HG02763 (cell line): ENCODE measurements at regions not wholly inside any gene's neighbourhood (a gene's known extent, or its start where the extent isn't known, plus 50 kb on each side); places are given as distances from the start of the nearest gene placed in this dataset.

Source experiments
- ATAC-seq: cut with Tn5 transposase; IDR thresholded peaks from one replicate; pipeline ENCODE4 v1.9.1; 2021; ENCODE audit warnings: mild to moderate bottlenecking, moderate library complexity; ENCODE audit not compliant: unreplicated experiment

DNA sequence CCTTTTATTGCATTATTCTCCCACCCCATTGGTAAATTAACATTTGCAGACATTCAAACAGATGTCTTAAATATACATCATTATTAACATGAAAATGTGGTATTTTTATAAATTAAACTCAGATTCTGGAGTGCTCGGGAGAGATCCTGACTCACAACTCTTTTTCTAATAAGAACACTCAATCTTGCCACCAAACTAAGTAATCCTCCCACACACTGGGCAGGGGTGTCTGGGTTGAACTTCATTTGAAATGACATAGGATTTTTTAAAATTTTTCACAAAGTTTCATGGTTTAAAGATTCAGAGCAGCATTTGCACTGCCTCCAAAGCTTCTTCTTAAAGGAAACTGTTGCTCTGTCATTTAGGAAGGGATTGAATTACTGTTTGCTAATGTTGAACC lies 754.3 kb downstream of the MECOM start:
- no peak for ATAC-seq

DNA sequence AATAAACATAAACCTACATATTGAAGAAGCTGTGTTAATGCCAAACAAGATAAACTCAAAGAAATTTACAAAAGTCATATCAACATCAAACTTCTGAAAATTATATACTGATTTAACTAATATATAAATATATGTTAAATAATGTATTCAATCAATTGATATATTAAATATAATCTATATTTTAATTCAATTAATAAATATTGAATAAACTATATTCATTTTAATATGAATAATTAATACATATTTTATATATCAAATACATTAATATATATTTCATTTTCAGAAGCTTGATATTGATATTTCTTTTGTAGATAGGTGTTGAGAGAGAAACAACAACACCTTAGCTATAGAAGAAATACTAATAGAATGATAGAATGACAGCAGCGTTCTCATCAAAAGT lies 768.1 kb downstream of the MECOM start:
- no peak for ATAC-seq

DNA sequence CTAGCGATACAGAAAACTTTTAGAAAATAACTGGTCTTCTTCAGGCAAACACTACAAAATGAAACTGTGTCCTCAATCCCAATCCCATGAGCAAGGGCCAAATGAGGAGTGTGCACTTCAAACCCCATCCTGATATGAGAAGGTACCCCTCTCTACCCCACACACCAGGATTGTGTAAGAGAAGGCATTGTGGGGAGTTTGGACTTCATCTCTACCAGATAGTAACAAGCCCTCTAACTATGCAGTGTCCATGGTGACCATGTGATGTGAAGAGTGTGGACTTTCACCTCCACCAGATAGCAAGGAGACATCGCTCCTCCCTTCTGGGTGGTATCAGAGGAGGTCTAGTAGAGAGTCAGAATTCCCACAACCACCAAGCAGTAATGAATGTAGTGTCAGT lies 769.3 kb downstream of the MECOM start:
- no peak for ATAC-seq

DNA sequence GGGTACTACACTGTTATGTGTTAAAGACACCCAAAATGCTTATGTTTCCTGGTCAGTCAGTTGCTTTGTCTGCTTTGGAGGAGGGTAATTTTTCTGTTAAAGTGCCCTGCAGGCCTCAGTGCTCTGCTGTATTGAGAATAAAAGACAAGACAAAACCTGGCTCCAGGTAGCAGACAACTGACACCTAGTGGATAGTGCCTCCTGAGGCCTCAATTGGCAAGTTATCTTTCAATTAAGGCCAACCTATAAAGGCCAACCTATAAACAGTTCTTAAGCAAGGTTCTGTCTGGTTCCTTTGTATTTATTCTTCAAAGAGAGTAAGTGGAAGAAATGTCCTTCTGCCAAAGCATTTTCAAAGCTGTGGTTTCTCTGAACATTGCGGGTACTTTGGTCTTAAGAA lies 773.8 kb downstream of the MECOM start:
- no peak for ATAC-seq

DNA sequence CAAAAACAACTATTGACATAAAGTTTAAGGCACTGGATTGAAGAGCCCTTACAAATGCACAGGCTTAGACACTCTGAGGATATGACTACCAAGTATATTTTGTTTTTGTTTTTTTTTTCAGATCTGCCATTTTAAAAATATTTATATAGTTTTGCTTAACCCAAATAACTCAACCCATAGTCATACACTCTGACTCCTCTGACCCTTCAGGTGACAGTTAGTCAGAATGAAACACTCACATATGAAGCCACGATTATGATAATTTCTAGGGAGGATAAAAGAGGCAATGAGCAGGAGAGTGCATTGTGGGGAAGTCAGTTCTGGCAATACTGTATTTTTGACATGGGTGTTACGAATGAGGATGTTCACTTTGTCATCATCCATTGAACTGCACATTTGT lies 774.7 kb downstream of the MECOM start:
- no peak for ATAC-seq

DNA sequence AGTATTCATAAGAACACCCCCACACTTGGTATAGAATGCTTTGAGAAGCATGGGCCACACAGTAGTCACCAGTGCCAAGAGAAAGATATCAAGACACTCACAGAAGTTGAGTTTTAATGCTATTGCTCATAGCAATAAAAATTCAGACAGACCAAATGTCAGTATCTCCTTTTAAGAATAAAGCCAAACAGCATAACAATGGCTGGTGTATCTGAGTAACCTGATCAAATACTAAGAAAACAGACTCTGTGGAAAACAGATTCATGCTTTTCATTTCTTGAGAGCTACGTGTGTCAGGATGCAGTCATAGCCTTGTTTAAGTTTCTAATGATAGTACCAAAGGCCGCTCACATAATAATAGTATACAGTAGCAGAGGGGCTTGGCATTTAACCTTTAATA lies 778.5 kb downstream of the MECOM start:
- ATAC-seq, result no peak

DNA sequence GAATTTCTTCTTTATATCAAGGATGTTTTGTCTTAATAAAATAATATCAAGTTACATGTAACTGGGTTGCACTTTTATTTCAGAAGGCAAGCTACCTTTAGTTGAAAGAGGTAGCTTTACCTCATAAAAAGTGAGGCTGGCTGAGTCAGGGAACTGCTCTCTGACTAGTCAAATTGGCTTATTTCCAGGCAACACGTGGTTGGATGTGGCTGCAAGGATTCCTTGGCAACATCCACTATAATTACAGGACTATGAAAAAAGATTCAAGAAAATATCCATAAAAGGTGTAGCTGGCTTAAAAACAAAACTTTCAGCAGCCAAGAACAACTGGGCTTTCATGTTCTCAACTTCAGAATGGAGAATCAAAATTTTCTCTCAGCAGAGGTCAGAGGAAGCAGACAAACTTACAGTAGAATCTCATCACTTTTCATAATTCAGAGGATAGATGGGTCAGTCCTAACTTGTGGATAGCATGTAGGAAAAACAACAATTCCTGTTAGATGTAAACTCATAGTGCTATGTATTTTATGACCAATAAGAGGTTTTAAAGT lies 779.1 kb downstream of the MECOM start:
- no peak for ATAC-seq

DNA sequence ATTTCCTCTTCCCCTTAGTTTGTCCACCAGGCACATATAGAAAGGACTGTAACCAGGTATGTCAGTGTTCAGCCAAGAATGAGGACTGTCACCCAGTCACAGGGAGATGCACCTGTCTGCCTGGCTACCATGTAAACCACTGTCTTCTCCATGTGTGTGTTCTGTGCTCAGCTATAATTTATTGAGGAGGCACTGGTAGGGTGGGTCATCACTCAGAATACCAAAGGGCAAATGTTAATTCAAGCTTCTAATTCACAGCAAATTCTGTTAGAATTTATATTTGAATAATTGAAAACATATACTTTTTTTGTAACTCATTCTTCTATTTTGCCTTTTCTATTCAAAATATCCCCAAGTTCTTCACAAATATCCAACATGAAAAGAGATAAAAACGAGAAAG lies 780.4 kb downstream of the MECOM start:
- ATAC-seq, result no peak

DNA sequence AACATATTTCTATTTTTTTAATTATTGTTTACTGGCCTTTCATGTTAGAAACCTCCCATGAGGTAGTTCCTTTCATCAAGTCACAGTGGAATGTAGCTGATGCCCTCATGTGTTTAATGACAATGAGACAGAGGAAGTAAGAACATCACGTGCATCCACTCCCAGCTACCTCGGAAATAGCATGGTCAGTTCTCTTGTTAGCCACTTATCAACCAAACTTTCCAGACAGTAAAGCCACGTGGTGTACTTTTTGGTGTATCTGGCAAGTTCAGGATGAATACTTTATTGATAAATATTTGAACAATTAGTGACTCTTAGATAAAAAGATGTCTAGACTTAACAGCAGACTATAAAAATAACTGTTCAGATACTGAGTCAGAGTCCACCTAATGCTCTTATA lies 781.7 kb downstream of the MECOM start:
- ATAC-seq, result no peak

DNA sequence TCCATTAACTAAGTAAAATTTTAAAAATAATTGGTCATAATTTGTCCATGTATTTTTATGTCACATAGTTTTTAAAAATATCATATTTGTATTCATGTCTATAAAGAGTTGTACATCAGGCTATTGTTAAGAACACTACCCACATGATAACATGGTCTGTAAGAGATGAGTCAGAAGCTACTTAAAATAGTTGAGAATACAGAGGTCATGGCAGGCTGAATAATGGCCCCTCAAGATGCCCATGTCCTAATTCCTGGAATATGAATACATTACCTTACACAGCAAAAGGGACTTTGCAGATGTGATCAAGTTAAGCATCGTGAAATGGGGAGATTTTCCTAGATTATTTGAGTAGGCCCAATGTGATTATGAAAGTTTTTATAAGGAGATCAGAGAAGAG lies 782.9 kb upstream of the GOLIM4 start:
- no peak for ATAC-seq

DNA sequence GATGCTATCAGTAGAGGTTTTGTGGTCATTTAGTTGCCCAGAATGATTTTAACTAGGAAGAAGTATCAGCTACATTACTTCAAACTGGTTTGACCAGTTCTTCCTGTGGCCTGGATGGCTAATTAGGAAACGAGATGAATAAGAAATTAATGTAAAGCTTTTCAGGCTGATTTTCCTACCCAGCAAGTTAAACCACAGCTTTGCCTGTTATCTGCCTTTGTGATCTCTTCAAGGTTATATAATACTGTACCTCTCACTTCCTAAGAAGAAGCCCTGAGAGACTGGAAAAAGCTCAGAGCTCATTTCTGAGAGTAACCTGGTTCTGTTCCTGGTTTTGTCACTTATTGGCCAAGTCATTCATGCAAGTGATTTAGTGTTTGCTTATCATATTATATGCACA lies 782.2 kb upstream of the GOLIM4 start:
- ATAC-seq, result no peak

DNA sequence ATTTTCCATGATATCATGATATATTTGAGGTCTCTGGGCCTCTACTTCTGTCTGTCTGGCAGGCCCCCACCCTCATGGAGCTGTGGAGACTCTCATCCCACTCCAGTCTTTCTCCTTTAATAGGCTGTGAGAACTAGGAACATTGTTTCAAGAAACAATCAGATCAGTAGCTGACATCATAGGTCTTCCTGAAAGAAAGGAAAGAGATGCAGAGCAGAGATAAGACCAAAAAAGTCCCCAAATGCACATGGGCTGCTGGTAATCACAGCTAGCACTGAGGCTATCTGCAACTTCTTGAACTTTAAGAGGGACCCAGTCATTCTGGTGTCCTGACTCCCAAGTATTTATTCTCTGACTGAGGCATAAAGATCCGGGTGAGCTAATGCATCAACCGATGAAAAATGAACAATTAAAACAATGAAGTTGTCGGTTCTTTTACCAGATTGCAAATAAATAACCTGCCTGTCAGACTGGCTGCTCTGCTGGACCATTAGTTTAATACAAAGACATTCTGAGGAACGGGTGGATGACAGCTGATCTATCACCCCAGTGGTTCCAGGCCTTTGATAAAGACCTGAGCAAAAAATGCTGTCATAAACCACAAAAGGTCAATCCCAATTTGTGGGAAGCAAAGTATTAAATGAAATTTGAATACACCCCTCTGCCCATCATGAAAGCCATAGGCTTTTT lies 780.8 kb upstream of the GOLIM4 start:
- no peak for ATAC-seq

DNA sequence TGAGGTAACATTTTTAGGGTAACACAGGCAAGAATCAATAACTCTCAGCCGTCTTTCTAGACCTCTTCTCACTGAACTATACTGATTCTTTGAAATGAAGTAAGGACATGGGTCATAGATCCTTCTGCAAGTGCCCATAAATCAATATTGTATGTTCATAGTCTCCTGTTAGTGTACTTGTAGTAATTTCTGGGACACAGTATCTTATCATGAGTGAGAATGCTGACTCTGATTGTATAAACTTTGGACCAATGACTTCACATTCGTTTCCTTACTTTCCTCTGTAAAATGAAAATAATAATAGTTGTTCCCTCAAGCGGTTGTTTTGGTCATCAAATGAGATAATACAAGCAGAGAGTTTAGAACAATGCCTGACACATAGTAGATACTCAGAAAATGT lies 777.1 kb upstream of the GOLIM4 start:
- ATAC-seq, result no peak

DNA sequence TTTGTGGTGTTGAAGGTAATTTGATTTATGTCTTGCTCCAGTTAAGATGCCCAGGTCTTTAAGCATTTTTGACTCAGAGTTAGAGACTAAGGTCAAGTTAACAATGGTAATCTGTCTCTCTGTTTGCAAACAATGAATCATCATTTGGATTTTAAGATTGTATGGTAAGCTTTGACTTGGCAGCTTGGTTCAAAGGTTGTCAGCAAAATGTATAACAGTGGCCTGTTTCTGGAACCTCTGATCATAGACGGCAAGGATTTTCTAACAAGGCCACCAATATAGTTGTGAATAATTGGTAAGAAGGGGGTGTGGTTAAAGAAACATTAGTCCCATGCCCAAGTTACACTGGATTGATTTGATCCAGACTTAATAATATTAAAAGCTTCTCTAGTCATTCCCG lies 775.2 kb upstream of the GOLIM4 start:
- no peak for ATAC-seq

DNA sequence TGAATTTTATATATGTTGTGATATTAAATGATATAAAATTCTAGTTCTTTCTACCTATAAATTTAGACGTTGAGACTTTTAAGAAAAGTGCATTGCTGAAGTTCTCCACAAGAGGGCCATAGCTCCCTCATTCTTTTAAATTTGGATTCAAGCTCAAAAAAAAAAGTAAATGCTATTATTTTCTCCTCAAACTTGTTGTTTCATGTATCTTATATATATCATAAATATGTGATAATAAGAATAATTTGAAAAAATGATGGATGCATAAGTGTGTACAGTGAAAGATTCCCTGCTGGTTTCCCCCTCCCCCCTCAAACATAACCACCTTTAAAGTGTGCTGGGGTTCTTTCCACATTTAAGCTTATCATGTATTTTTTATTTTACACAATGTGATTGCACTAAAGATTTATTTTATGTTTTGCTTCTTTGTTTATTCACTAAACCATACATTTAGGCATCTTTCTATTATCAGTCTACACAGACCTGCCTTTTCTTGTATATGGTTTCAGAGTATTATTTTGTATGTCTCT lies 769.4 kb upstream of the GOLIM4 start:
- ATAC-seq, result no peak

DNA sequence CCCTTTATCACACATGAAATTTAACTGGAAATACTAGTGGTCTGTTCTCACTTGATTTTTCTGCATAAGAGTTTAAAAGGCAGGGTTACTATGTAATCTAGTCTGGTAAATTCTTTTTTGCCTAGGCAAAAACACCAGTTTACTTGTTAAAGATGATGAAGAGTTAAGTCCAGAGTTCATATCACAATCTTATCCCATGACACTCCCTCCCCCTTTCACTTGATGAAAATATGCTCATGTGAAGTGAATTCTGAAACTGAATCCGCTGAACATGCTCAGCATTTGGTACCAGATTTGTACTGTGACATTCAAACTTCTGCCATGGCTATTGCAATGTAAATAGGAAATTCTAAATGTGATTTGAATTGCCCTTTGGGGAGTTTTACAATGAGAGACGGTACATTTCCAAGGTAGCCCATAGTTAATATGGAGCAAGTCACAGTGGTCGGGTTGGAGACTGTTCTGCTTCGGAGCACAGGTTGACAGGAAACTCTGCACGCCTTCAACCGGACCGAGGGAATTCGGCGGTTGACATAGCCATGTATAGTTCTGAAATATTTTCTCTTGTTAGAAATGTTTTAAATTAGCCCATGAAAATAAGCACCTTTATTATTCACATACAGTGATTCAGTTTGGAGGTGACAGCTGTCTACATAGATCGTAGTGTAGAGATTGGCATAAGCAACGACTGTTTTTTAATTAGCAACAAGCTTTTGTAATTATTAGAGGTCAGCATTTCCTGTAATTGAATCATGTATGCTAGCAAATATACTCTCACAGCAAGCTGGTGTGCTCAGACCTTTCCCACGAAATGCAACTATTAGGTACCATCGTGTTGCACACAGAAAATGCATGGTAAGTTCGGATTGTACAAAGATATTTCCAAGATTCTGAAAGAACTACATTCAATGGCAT lies 768.6 kb upstream of the GOLIM4 start:
- ATAC-seq, result no peak

DNA sequence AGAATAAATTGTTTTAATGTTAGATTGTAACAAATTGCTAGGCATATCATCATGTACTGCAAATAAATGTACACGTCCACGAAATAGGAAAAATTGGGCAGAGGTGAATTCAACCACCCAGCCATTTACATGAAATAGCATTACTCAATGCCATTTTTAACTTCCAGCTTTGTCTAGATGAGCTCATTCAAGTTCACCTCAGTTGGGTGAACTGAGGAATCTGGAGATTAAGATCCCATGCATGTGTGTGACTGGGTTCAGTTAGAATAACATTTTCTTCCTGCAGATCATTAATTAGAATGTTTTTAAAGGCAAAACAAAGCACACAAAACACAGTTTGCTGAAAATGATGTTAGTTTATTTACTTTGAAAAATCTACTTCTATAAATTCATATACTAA lies 767.8 kb upstream of the GOLIM4 start:
- ATAC-seq, result no peak

DNA sequence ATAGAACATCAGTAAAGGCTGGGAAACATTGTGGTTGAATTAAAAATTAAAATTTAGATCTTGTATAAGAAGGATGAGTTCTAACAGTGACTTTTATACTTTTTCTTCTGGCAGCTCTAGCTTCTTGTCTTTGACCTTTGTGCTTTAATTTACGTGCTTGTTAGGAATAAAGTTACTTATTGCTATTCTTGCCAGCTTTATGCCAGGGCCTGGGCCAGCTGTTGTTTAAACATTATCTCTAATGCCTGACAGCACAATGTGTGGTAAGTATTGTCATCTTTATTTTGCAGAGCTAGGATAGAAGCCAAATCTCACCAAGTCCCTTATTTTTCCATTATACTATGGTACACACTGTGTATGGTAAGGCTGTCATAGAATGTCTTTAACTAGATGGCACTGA lies 766.7 kb upstream of the GOLIM4 start:
- no peak for ATAC-seq

DNA sequence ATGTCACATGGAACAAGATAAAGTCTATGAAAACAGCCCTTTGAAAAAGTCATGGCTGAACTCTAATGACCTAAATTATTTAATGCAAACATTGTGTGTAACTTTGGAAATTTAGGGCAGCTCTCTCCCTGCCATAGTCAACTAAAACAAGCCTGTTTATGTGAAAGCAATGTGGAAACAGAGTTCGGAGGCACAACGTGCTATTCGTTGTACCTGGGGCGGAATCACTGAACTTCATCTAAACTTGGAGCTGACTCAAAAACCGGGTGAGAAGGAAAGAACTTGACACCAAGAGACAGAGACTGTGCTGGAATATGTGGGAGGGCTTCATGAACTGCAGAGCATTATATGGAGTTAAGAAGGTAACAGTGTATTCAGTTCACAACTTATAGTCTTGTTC lies 764.9 kb upstream of the GOLIM4 start:
- no peak for ATAC-seq

DNA sequence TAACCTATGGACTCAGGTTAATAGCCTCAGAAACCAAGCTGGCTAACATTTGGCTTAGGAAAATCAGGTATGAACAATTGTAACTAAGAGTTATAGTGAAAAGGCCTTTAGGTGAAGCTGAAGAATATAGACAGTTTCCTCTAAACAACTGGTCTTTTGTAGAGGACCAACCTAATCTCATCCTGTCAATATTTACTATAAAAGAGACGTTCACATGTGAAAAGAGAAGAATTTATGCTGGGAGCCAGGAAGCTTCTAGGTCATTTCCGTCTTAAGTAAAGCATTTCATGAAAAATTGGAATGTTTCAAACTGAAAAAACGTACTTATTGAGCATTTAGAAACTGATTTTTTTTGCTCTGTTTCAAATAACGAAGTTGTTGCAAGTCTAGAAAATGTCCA lies 764.3 kb upstream of the GOLIM4 start:
- ATAC-seq, result no peak

DNA sequence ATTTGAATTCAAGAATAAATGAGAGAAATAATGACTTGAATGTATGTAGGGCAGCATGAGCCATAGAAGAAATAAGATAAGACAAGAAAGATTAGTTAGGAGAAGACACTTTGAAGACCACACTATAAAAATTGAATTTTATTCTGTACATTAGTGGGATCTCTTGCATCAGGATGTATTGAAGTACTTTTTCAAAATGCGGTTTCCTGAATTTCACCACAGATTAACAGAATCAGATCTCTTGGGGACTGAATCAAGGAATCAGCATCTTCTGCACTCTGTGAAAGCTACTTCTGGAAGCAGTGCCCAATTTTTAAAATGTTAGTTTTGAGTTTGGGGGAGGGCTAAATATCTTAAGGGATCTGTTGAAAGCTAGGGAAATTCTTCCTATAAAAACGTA lies 763.9 kb upstream of the GOLIM4 start:
- ATAC-seq, result no peak

DNA sequence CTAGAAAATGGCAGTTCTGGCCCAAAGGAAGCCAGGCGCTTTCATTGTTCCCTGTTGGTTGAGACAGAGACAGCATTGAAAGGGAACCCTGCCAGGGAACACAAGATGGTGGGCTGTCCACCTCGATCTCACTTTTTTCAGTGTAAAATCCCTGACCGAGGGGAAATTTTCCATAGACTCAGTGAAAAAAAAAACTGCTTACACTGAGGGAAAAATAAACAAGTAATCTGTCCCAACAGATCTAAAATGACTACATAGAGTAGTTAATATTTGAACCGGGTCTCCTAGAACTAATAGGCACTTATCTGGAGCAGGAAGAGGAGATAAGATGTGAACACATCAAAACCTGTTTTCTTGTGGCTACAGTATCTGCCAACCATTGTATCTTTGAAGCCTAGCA lies 763.4 kb upstream of the GOLIM4 start:
- no peak for ATAC-seq
